T-helper 2 cell treated with Interferon-gamma antibody and Interleukin-4, amounts not matched to agents 100 ng/mL and 5 ng/mL, for 36 hours (primary cell): ENCODE measurements at regions not wholly inside any gene's neighbourhood (a gene's known extent, or its start where the extent isn't known, plus 50 kb on each side); places are given as distances from the start of the nearest gene placed in this dataset.

ENCODE experiments used
- intact Hi-C: fragments of 100-400 bp; cut with micrococcal nuclease; formaldehyde crosslinking; loops from one replicate; pipeline ENCODE4 v1.15.1; 2023

- intact Hi-C loops, result loop anchor here (1.0 to 10.0 kb wide), 2 partner anchors 21 to 128 kb away; no protein-coding TSS in a partner anchor
Observed at GRCh38 chr2:39512941-39513340, 75.9 kb upstream of the MAP4K3 start.

GRCh38 chr2:39513641-39514094 lies 76.6 kb upstream of the MAP4K3 start:
- intact Hi-C loops, result loop anchor here (1.0 to 10.0 kb wide), 2 partner anchors 21 to 129 kb away; no protein-coding TSS in a partner anchor

- intact Hi-C loops, result loop anchor here (10.0 kb wide), 1 partner anchor 130 kb away; no protein-coding TSS in a partner anchor
Observed at GRCh38 chr2:39514825-39515224, 77.7 kb upstream of the MAP4K3 start.

- intact Hi-C loops, result loop anchor here (10.0 kb wide), 1 partner anchor 131 kb away; no protein-coding TSS in a partner anchor
Observed at GRCh38 chr2:39515273-39515896, 78.3 kb upstream of the MAP4K3 start.

GRCh38 chr2:39515897-39516346 lies 78.8 kb upstream of the MAP4K3 start:
- intact Hi-C loops, result loop anchor here (10.0 kb wide), 1 partner anchor 131 kb away; no protein-coding TSS in a partner anchor

- intact Hi-C loops, result loop anchor here (10.0 kb wide), 1 partner anchor 132 kb away; no protein-coding TSS in a partner anchor
Observed at GRCh38 chr2:39516347-39517101, 79.4 kb upstream of the MAP4K3 start.

- intact Hi-C loops, result loop anchor here (10.0 kb wide), 1 partner anchor 132 kb away; no protein-coding TSS in a partner anchor
Observed at GRCh38 chr2:39517102-39517436, 80.0 kb upstream of the MAP4K3 start.

- intact Hi-C loops, result loop anchor here (10.0 kb wide), 1 partner anchor 133 kb away; no protein-coding TSS in a partner anchor
Observed at GRCh38 chr2:39517622-39518021, 80.5 kb upstream of the MAP4K3 start.

GRCh38 chr2:39519886-39520285 lies 82.8 kb upstream of the MAP4K3 start:
- intact Hi-C loops, result loop anchor here (10.0 kb wide), 1 partner anchor 135 kb away; no protein-coding TSS in a partner anchor

GRCh38 chr2:39521876-39522517 lies 84.9 kb upstream of the MAP4K3 start:
- intact Hi-C loops, result no loop called here

- intact Hi-C loops, result no loop called here
Observed at GRCh38 chr2:39522518-39522877, 85.4 kb upstream of the MAP4K3 start.

- intact Hi-C loops, result no loop called here
Observed at GRCh38 chr2:39523308-39524044, 86.4 kb upstream of the MAP4K3 start.

- intact Hi-C loops, result no loop called here
Observed at GRCh38 chr2:39524061-39524460, 87.0 kb upstream of the MAP4K3 start.

- intact Hi-C loops, result no loop called here
Observed at GRCh38 chr2:39524756-39525635, 87.9 kb upstream of the MAP4K3 start.

GRCh38 chr2:39525636-39526412 lies 88.7 kb upstream of the MAP4K3 start:
- intact Hi-C loops, result no loop called here

- intact Hi-C loops, result no loop called here
Observed at GRCh38 chr2:39528701-39529100, 91.6 kb upstream of the MAP4K3 start.

GRCh38 chr2:39529836-39530235 lies 92.8 kb upstream of the MAP4K3 start:
- intact Hi-C loops, result no loop called here

- intact Hi-C loops, result no loop called here
Observed at GRCh38 chr2:39530411-39530866, 93.4 kb upstream of the MAP4K3 start.

GRCh38 chr2:39531220-39531777 lies 94.2 kb upstream of the MAP4K3 start:
- intact Hi-C loops, result no loop called here
